HCT116 (cell line): ENCODE measurements at regions not wholly inside any gene's neighbourhood (a gene's known extent, or its start where the extent isn't known, plus 50 kb on each side); places are given as distances from the start of the nearest gene placed in this dataset.

Experiments used
- ELF1 ChIP-seq: IDR thresholded peaks from 2 replicates; pipeline ENCODE4 v1.6.1; 2012; ENCODE audit warnings: low read depth, borderline replicate concordance
- EZH2 ChIP-seq: fragments of 200-600 bp; sonication (generic); IDR thresholded peaks from 2 replicates; pipeline ENCODE4 v1.6.1; 2017; ENCODE audit warnings: antibody characterized with exemption, mixed run types
- EZH2phosphoT487 ChIP-seq: fragments of 200-600 bp; IDR thresholded peaks from 2 replicates; pipeline ENCODE4 v1.6.1; 2018; ENCODE audit warnings: antibody characterized with exemption, borderline replicate concordance
- POLR2A ChIP-seq: IDR thresholded peaks from 2 replicates; pipeline ENCODE4 v1.7.0; 2011; ENCODE audit warnings: borderline replicate concordance; ENCODE audit not compliant: insufficient read depth, insufficient read length; ENCODE audit errors: extremely low read depth
- RAD21 ChIP-seq: IDR thresholded peaks from 2 replicates; pipeline ENCODE4 v1.6.1; 2012; ENCODE audit warnings: low read depth, mild to moderate bottlenecking
- YY1 ChIP-seq: IDR thresholded peaks from 2 replicates; pipeline ENCODE4 v1.6.1; 2011; ENCODE audit warnings: low read length, low read depth, moderate library complexity, mild to moderate bottlenecking; ENCODE audit not compliant: insufficient replicate concordance; ENCODE audit errors: extremely low read depth
- ZNF274 ChIP-seq: fragments of 200-500 bp; sonication (Bioruptor generic); IDR thresholded peaks from 2 replicates; pipeline ENCODE4 v1.6.1; 2014; ENCODE audit warnings: mild to moderate bottlenecking, low read depth, low read length, inconsistent platforms
- TF ChIP-seq, protein P1 (sequence below), 3 experiments: fragments of 200-600 bp in 1 of 3; sonication (generic) in 1 of 3; IDR thresholded peaks in 2 of 3; conservative IDR thresholded peaks in 1 of 3; 2 replicates each; pipeline ENCODE4 v1.5.1; 2012 to 2017; ENCODE audit warnings: low read depth in 2 of 3, low read length in 2 of 3, antibody characterized with exemption in 1 of 3, borderline replicate concordance in 1 of 3, control low read depth in 1 of 3, mild to moderate bottlenecking in 1 of 3, mixed read lengths in 1 of 3, mixed run types in 1 of 3, moderate library complexity in 1 of 3; ENCODE audit not compliant: insufficient read depth in 1 of 3
- TF ChIP-seq, protein P2 (sequence below): IDR thresholded peaks from 2 replicates; pipeline ENCODE4 v1.6.1; 2012; ENCODE audit warnings: low read depth

DNA sequence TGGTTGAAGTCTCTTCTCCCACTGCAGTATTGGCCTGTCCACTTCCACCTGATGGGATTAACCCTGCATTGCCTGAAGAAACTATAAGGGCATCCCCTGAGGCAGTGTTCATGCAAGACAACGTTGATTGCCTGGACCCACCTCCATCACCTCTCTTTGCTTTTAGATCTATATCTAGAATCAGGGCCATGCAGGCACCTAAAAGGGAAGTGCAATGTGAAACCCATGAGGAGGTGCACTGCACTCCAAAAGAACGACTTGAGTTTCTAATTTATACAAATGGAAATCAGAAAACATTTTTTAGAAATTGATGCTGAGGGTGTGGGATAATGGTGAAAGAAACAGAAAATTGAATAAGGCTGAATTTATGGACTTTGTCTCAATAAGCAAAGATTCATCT, 694.4 kb downstream of the TRAM1L1 start:
- TF ChIP-seq, protein P1, sequence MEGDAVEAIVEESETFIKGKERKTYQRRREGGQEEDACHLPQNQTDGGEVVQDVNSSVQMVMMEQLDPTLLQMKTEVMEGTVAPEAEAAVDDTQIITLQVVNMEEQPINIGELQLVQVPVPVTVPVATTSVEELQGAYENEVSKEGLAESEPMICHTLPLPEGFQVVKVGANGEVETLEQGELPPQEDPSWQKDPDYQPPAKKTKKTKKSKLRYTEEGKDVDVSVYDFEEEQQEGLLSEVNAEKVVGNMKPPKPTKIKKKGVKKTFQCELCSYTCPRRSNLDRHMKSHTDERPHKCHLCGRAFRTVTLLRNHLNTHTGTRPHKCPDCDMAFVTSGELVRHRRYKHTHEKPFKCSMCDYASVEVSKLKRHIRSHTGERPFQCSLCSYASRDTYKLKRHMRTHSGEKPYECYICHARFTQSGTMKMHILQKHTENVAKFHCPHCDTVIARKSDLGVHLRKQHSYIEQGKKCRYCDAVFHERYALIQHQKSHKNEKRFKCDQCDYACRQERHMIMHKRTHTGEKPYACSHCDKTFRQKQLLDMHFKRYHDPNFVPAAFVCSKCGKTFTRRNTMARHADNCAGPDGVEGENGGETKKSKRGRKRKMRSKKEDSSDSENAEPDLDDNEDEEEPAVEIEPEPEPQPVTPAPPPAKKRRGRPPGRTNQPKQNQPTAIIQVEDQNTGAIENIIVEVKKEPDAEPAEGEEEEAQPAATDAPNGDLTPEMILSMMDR (IDR thresholded peaks at IDR 0.05 in 2 of 3, conservative IDR thresholded peaks at IDR 0.05 in 1 of 3; ENCODE audit: borderline replicate concordance in 1 of 3, insufficient read depth in 1 of 3, low read depth in 2 of 3, low read length in 2 of 3) = no peak
- TF ChIP-seq EZH2phosphoT487 = no peak
- no peak for TF ChIP-seq POLR2A
- TF ChIP-seq RAD21 = no peak
- no peak for TF ChIP-seq YY1
- TF ChIP-seq, protein P2, sequence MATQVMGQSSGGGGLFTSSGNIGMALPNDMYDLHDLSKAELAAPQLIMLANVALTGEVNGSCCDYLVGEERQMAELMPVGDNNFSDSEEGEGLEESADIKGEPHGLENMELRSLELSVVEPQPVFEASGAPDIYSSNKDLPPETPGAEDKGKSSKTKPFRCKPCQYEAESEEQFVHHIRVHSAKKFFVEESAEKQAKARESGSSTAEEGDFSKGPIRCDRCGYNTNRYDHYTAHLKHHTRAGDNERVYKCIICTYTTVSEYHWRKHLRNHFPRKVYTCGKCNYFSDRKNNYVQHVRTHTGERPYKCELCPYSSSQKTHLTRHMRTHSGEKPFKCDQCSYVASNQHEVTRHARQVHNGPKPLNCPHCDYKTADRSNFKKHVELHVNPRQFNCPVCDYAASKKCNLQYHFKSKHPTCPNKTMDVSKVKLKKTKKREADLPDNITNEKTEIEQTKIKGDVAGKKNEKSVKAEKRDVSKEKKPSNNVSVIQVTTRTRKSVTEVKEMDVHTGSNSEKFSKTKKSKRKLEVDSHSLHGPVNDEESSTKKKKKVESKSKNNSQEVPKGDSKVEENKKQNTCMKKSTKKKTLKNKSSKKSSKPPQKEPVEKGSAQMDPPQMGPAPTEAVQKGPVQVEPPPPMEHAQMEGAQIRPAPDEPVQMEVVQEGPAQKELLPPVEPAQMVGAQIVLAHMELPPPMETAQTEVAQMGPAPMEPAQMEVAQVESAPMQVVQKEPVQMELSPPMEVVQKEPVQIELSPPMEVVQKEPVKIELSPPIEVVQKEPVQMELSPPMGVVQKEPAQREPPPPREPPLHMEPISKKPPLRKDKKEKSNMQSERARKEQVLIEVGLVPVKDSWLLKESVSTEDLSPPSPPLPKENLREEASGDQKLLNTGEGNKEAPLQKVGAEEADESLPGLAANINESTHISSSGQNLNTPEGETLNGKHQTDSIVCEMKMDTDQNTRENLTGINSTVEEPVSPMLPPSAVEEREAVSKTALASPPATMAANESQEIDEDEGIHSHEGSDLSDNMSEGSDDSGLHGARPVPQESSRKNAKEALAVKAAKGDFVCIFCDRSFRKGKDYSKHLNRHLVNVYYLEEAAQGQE = no peak
- TF ChIP-seq EZH2 = no peak
- TF ChIP-seq ELF1 = no peak
- TF ChIP-seq ZNF274 = no peak
